Progenitor cell of endocrine pancreas (in vitro differentiated cells): ENCODE measurements at regions not wholly inside any gene's neighbourhood (a gene's known extent, or its start where the extent isn't known, plus 50 kb on each side); places are given as distances from the start of the nearest gene placed in this dataset.

Experiments used
- DNase-seq: peaks from one replicate; pipeline ENCODE4 v3.0.0; 2021; ENCODE audit warnings: low spot score; ENCODE audit not compliant: unreplicated experiment
- H3K27ac Mint-ChIP-seq: 2 replicates; pipeline ENCODE4 v1.8.0; 2021; ENCODE audit warnings: mild to moderate bottlenecking, moderate library complexity, mixed read lengths
- H3K27me3 Mint-ChIP-seq: 2 replicates; pipeline ENCODE4 v1.8.0; 2021; ENCODE audit warnings: mixed read lengths
- H3K36me3 Mint-ChIP-seq: 2 replicates; pipeline ENCODE4 v1.8.0; 2022; ENCODE audit warnings: mixed read lengths; ENCODE audit not compliant: insufficient read depth
- H3K4me1 Mint-ChIP-seq: 2 replicates; pipeline ENCODE4 v1.8.0; 2021; ENCODE audit warnings: low read depth, mixed read lengths
- H3K4me3 Mint-ChIP-seq: 2 replicates; pipeline ENCODE4 v1.8.0; 2021; ENCODE audit warnings: low read depth, mild to moderate bottlenecking, moderate library complexity, mixed read lengths
- H3K9me3 Mint-ChIP-seq: 2 replicates; pipeline ENCODE4 v1.8.0; 2021; ENCODE audit warnings: low read depth, mixed read lengths
- CTCF ChIP-seq: fragments of 200-600 bp; sonication (generic); IDR thresholded peaks from one replicate; pipeline ENCODE4 v1.5.0; 2021; ENCODE audit warnings: antibody characterized with exemption, mild to moderate bottlenecking; ENCODE audit not compliant: unreplicated experiment

GRCh38 chr3:176896165-176896564, 301.1 kb downstream of the TBL1XR1 start:
- TF ChIP-seq CTCF, result no peak
- DNase-seq, result no peak
- Mint-ChIP-seq H3K27me3 (no peaks in the 10 kb centered on the region), H3K9me3 (peaks cover 26% of the 10 kb centered on the region), H3K4me1 (peaks cover under 1% of the 10 kb centered on the region), H3K27ac (no peak overlapping the region), H3K36me3 (peaks cover 3% of the 10 kb centered on the region), H3K4me3 (no peak overlapping the region)

GRCh38 chr3:176879710-176880109, 317.6 kb downstream of the TBL1XR1 start:
- no peak overlapping the region for H3K4me3 Mint-ChIP-seq
- peaks cover 4% of the 10 kb centered on the region for H3K36me3 Mint-ChIP-seq
- no peak for TF ChIP-seq CTCF

DNA sequence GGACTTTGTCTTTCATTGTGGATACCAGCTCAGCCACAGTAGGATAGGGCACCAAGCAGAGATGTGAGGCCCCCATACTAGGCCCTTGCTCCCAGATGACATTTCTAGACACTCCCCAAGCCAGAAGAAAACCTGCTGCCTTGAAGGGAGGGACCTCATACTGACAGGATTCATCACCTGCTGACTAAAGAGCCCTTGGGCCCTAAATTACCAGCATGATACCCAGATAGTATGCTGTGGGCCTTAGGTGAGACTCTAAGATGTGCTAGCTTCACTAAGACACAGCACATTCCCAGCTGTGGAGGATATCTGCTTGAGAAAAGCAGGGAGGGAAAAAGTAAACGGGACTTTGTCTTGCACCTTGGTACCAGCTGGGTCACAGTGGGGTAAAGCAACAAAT, 324.0 kb downstream of the TBL1XR1 start:
- no peaks in the 10 kb centered on the region for H3K27me3 Mint-ChIP-seq
- H3K4me3 Mint-ChIP-seq, result no peak overlapping the region
- peaks cover 37% of the 10 kb centered on the region for H3K9me3 Mint-ChIP-seq
- no peak for TF ChIP-seq CTCF
- H3K27ac Mint-ChIP-seq, result no peak overlapping the region
- H3K36me3 Mint-ChIP-seq, result peaks cover 6% of the 10 kb centered on the region
- H3K4me1 Mint-ChIP-seq, result peaks cover 7% of the 10 kb centered on the region
- no peak for DNase-seq

More at GRCh38 chr3:176879710-176880109, 317.6 kb downstream of the TBL1XR1 start:
- DNase-seq, result no peak
- no peaks in the 10 kb centered on the region for H3K4me1 Mint-ChIP-seq
- H3K9me3 Mint-ChIP-seq, result peaks cover 47% of the 10 kb centered on the region
- H3K27ac Mint-ChIP-seq, result no peak overlapping the region
- H3K27me3 Mint-ChIP-seq, result no peaks in the 10 kb centered on the region

GRCh38 chr3:176872771-176873209, 324.5 kb downstream of the TBL1XR1 start:
- H3K27me3 Mint-ChIP-seq, result no peaks in the 10 kb centered on the region
- no peak overlapping the region for H3K27ac Mint-ChIP-seq
- H3K4me1 Mint-ChIP-seq, result peaks cover 7% of the 10 kb centered on the region
- no peak for DNase-seq
- TF ChIP-seq CTCF, result peak; percentile 74
- peaks cover 37% of the 10 kb centered on the region for H3K9me3 Mint-ChIP-seq
- H3K4me3 Mint-ChIP-seq, result no peak overlapping the region
- H3K36me3 Mint-ChIP-seq, result peaks cover 6% of the 10 kb centered on the region

DNA sequence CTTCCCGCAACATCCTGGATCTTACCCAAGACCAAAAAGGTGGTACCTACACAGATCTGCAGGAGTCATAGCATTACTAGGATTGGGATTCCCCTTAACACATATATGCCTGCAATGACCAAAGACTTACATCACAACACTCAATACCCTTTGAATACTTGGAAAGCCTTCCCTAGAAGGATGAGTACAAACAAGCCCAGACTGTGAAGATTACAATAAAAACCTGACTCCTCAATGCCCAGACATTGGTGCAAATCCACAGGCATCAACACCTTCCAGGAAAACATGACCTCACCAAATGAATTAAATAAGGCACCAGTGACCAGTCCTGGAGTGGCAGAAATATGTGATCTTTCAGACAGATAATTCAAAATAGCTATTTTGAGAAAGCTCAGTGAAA, 326.8 kb downstream of the TBL1XR1 start:
- Mint-ChIP-seq H3K36me3 (peaks cover 10% of the 10 kb centered on the region), H3K4me3 (no peak overlapping the region), H3K9me3 (peaks cover 32% of the 10 kb centered on the region), H3K27ac (no peak overlapping the region), H3K4me1 (peaks cover 7% of the 10 kb centered on the region), H3K27me3 (no peaks in the 10 kb centered on the region)
- DNase-seq, result no peak
- TF ChIP-seq CTCF, result no peak
